HG02943 (cell line): ENCODE measurements at regions not wholly inside any gene's neighbourhood (a gene's known extent, or its start where the extent isn't known, plus 50 kb on each side); places are given as distances from the start of the nearest gene placed in this dataset.

Experiments
- ATAC-seq: cut with Tn5 transposase; IDR thresholded peaks from one replicate; pipeline ENCODE4 v1.9.1; 2021; ENCODE audit warnings: mild to moderate bottlenecking, low read depth, moderate library complexity; ENCODE audit not compliant: unreplicated experiment

DNA sequence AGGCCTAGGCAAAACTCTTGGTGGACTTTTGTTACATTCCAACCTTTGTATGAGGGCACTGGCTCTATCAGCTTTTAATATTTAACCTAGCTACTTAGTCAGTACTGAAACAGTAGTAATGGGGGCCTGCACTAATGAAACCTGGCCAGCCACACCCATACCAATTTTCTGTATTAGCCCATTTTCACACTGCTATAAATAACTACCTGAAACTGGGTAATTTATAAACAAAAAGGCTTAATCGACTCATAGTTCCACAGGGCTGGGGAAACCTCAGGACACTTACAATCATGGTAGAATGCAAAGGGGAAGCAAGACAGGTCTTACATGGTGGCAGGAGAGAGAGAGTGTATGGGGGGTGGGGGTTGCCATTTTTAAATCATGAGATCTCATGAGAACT lies 245.7 kb upstream of the RGS18 start:
- ATAC-seq, result peak; percentile 76

GRCh38 chr1:191913260-191913977 lies 244.8 kb upstream of the RGS18 start:
- ATAC-seq, result no peak

- no peak for ATAC-seq
Measured at GRCh38 chr1:191929383-191929782, 228.9 kb upstream of the RGS18 start.

DNA sequence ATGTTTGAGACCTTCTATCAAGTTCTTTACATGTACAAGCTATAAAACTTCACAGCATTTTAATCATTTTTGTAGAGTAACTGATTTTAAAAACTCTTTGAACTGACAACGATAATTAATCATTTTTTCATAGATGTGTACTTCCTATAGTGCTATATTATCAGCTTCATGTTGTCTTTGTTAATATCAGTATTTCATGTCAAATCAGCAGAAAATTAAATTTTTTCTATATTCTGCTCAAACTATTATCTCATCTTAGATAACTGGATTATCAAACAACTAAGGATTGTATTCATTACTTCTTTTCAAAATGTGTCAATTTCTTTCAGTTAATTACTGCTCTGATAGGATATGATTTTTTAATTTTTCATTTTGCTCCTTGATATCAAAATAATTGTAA lies 214.6 kb upstream of the RGS18 start:
- ATAC-seq, result no peak

GRCh38 chr1:191953526-191953925 lies 204.7 kb upstream of the RGS18 start:
- ATAC-seq, result no peak

DNA sequence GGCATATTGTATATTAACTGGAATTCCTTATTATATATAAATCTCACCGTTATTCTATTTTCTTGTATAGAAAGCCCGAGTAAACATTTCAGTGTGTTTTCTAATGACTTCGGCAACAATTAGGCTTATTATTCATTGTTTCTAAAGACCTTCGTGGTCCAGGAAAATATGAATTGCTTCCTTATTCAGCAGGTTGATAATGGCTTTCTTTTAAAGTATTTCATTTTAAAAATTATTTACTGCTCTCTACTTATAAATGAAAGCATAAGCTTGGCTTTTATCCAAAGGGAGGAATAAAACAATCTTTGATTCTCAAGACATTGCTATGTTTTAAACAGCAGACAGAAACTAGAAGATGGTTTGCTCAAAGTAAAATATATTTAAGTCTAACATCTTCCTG lies 198.4 kb upstream of the RGS18 start:
- ATAC-seq, result no peak

GRCh38 chr1:191963286-191963685 lies 195.0 kb upstream of the RGS18 start:
- ATAC-seq, result no peak

GRCh38 chr1:191963781-191964455 lies 194.3 kb upstream of the RGS18 start:
- no peak for ATAC-seq

DNA sequence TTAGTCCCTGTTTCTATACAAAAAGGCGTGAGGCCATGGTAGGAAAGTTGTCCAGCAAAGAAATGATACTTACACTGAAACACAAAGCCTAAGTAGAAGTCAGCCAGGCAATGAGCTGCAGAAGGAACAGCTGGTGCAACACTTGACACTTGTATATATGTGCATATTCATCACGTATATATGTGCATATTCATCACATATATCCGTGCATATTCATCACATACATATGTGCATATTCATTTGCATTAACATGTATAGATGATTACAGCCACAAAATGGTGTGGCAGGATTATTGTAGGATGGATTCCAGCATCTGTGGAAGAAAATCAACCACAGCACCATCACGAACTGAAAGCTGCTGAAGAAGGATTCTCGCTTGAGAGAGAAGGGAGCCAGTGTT lies 189.0 kb upstream of the RGS18 start:
- ATAC-seq, result no peak

DNA sequence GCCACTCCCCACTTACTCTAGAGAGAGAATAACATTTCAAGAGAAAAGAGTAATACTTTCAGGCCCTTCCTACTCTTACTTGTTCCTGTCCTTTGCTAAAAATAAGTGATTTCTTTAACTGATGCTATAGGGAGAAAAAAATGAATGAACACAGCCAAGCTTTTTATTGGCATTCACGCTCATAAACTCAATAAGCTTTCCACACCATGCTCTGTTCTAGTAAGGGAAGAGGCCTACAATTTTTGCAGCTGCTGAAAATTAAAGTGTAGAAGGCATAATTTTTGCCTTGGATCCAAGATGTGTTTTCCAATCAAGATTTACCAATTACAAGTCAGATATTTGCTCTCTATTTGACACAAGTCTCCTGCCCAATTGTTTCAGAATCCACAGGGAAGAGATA lies 188.1 kb upstream of the RGS18 start:
- no peak for ATAC-seq

- no peak for ATAC-seq
Measured at GRCh38 chr1:191971447-191971846, 186.8 kb upstream of the RGS18 start.

- no peak for ATAC-seq
Measured at GRCh38 chr1:191974004-191974403, 184.3 kb upstream of the RGS18 start.

DNA sequence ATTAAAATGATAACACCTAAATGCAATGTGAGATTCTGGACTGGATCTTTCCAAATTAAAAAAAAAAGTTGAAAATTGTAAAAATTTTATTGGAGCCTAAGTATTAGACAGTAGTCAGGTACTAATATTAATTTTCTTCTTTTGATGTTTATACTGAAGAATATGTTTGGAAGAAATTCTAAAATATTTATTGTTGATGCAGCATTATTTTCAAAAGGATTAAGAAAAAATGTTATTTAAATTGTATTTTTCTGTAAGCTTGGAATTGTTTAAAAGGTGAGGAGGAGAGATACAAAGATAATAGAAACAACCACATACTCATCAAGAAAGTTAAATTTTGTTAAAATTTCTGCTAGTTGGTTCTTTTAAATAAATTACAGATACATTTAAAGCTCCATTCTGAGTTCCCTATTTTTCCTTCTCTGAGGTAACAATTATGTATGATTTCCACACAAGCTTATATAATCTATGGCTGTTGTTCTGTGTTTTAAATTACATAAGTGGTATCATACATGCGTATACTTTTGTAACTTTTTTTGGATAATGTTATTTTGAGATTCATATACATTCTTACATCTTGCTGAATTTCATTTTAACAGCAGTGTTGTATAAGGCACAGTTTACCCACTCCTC lies 180.3 kb upstream of the RGS18 start:
- no peak for ATAC-seq

GRCh38 chr1:191984856-191985255 lies 173.4 kb upstream of the RGS18 start:
- ATAC-seq, result no peak

DNA sequence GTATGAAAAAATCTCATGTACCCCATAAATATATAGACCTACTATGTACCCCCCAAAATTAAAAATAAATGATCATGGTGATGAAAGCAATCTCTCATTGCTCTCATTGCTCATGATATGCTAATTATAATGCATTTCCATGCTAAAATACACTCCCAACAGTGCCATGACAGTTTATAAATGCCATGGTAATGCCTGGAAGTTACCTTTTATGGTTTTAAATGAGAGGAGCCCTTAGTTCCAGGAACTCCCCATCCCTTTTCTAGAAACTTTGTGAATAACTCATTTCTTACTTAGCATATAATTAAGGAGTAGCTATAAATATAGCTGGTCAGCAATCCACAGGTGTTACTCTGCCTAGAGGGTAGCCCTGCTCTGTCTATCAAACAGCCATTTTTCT lies 166.1 kb upstream of the RGS18 start:
- no peak for ATAC-seq

- no peak for ATAC-seq
Measured at GRCh38 chr1:191993549-191993948, 164.7 kb upstream of the RGS18 start.

- ATAC-seq, result no peak
Measured at GRCh38 chr1:192002063-192002462, 156.2 kb upstream of the RGS18 start.

DNA sequence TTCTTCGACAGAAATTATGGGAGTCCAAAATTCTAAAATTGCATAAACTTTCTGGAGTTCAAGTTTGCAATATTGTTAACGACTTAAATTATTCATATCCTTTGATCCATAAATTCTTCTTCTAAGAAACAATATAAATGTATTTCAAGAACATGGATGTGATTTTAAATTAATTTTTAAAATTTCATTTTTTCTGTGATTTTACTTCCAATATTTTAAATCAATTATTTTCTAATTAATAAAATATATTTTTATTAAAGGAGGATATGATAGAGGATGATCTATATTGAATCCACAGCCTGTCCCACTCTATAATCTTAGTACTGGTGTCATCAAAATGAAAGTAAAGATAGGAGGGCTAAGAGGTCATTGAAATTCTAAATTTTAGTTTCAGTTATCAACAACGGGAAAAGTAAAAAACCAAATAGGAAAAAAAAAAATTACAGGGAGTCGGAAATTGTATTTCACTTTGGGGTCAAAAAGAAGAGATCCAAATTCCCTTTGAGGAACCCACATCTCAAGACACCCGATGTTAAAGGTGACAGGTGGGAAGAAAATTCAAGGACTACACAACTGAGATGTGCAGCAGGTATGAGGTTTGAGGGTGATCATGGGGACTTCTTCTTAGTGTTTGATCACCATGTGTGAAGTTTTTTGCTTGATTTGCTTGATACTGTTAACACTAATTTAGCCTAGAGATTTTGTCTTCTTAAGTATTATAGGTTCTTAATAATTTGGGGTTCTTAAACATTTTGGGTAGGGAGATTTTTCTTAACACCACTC lies 154.8 kb upstream of the RGS18 start:
- ATAC-seq, result no peak

DNA sequence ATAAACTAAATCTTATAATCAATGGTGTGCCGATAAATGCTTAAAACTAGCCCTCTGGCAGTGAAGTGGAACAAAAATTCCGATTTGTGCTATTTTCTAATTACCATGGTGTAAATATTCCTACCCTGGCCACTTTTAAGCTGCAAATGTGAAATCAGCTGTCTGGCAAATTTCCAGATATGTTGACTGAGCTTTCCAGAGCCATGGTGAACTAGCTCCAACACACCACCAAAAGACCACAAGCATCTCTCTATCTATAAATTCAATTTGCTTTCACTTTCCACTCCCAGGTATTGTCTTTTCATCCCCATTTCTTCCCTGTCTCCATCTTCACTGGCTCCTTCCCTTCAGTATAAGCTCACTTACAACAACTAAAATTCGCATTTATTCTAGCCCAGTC lies 152.3 kb upstream of the RGS18 start:
- ATAC-seq, result no peak

DNA sequence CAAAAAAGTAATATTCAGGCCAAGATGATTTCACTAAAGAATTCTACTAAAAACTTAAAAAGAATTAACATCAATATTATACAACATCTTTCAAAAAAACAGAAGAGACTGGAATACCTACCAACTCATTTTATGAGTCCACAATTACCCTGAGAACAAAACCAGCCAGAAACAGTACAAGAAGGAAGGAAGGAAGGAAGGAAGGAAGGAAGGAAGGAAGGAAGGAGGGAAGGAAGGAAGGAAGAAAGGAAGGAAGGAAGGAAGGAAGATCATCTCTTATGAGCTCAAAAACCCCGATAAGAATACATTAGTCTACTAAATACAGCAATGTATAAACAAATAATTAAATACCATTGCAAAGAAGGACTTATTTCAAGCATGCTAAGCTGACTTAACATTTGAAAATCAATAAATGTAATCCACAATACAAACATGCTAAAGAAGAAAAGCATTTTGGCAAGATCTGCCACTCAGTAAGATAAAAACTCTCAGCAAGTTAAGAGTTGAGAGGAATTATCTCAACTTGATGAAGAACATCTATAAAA lies 149.9 kb upstream of the RGS18 start:
- no peak for ATAC-seq

GRCh38 chr1:192010406-192010805 lies 147.9 kb upstream of the RGS18 start:
- no peak for ATAC-seq
